PC-9 (cell line): ENCODE measurements at regions not wholly inside any gene's neighbourhood (a gene's known extent, or its start where the extent isn't known, plus 50 kb on each side); places are given as distances from the start of the nearest gene placed in this dataset.

ENCODE experiments used
- BruUV-seq: library from RNA; stranded (reverse); fragments of 400-500 nt; replicated peaks from 2 replicates; lab custom pipeline; 2021; lab: Mats Ljungman, UMichigan
- CTCF ChIA-PET: fragments of 300-600 bp; sonication (Branson Sonifier 250); formaldehyde crosslinking; loops from one replicate; lab custom pipeline; 2022; ENCODE audit warnings: antibody characterized with exemption; lab: Charles Lee
- POLR2A ChIA-PET: fragments of 300-600 bp; sonication (Branson Sonifier 250); formaldehyde crosslinking; loops from one replicate; lab custom pipeline; 2022; ENCODE audit warnings: antibody characterized with exemption; ENCODE audit not compliant: unreplicated experiment; lab: Charles Lee
- DNase-seq, 2 experiments: peaks; one replicate each; pipeline versions ENCODE4 v3.0.0 to v3.0.0-alpha.2; 2015 to 2022; ENCODE audit warnings: mixed read lengths in 1 of 2
- H2AFZ ChIP-seq: fragments of 200-600 bp; sonication (generic); 2 replicates; pipeline ENCODE4 v1.8.1; 2017; ENCODE audit warnings: antibody characterized with exemption
- H3F3A ChIP-seq: fragments of 200-600 bp; sonication (generic); 2 replicates; pipeline ENCODE4 v1.8.1; 2017; ENCODE audit warnings: antibody characterized with exemption, mild to moderate bottlenecking, low read depth; ENCODE audit not compliant: insufficient read depth
- H3K27ac ChIP-seq: fragments of 200-600 bp; sonication (generic); 2 replicates; pipeline ENCODE4 v1.6.1; 2016; ENCODE audit warnings: mixed run types
- H3K27me3 ChIP-seq: fragments of 200-600 bp; sonication (generic); 2 replicates; pipeline ENCODE4 v1.6.1; 2016; ENCODE audit warnings: low read depth, mixed run types; ENCODE audit not compliant: insufficient read depth
- H3K36me3 ChIP-seq: fragments of 200-600 bp; sonication (generic); 2 replicates; pipeline ENCODE4 v1.6.1; 2016; ENCODE audit warnings: low read depth, mixed run types
- H3K4me1 ChIP-seq: fragments of 200-600 bp; sonication (generic); replicated peaks from 2 replicates; pipeline ENCODE4 v1.6.1; 2016; ENCODE audit warnings: mixed run types; ENCODE audit not compliant: insufficient read depth
- H3K4me2 ChIP-seq: fragments of 200-600 bp; sonication (generic); 2 replicates; pipeline ENCODE4 v1.6.1; 2017; ENCODE audit warnings: mixed run types
- H3K4me3 ChIP-seq: fragments of 200-600 bp; sonication (generic); 2 replicates; pipeline ENCODE4 v1.6.1; 2016; ENCODE audit warnings: mixed run types
- H3K79me2 ChIP-seq: fragments of 200-600 bp; sonication (generic); 2 replicates; pipeline ENCODE4 v1.6.1; 2017; ENCODE audit warnings: low read depth, mixed run types
- H3K9me2 ChIP-seq: fragments of 200-600 bp; sonication (generic); 2 replicates; pipeline ENCODE4 v1.8.1; 2017; ENCODE audit warnings: mild to moderate bottlenecking; ENCODE audit not compliant: insufficient read depth
- H3K9me3 ChIP-seq: fragments of 200-600 bp; sonication (generic); 2 replicates; pipeline ENCODE4 v1.8.1; 2016; ENCODE audit warnings: low read depth; ENCODE audit not compliant: insufficient read depth
- H4K20me1 ChIP-seq: fragments of 200-600 bp; sonication (generic); 2 replicates; pipeline ENCODE4 v1.8.1; 2017; ENCODE audit not compliant: insufficient read depth
- CTCF ChIP-seq: fragments of 200-600 bp; sonication (generic); conservative IDR thresholded peaks from 2 replicates; pipeline ENCODE4 v1.6.1; 2017; ENCODE audit warnings: mixed run types, antibody characterized with exemption, mild to moderate bottlenecking, moderate library complexity
- EZH2 ChIP-seq: fragments of 200-600 bp; sonication (generic); IDR thresholded peaks from 2 replicates; pipeline ENCODE4 v1.8.0; 2017; ENCODE audit warnings: antibody characterized with exemption, low read depth
- intact Hi-C: fragments of 100-400 bp; cut with micrococcal nuclease; formaldehyde crosslinking; loops from one replicate; pipeline ENCODE4 v1.10.0; 2022; ENCODE audit not compliant: unreplicated experiment

GRCh38 chr4:174154215-174154854 lies 129.1 kb downstream of the FBXO8 start:
- BruUV-seq: no TSS peak
- POLR2A ChIA-PET: no interaction called here
- H3K4me1 ChIP-seq: no peaks in the 10 kb centered on the region
- H3F3A ChIP-seq: no peaks in the 10 kb centered on the region
- intact Hi-C loops: loop anchor here (10.0 kb wide), 2 partner anchors 650 to 730 kb away; no protein-coding TSS in a partner anchor
- H3K27me3 ChIP-seq: no peaks in the 10 kb centered on the region
- no peak overlapping the region for H3K27ac ChIP-seq
- TF ChIP-seq CTCF: no peak
- H3K4me3 ChIP-seq: peak overlapping the region; percentile 21; the same call in 1 of the 2 replicates
- no peak overlapping the region; the same call in 1 of the 2 replicates for H2AFZ ChIP-seq
- H3K9me2 ChIP-seq: no peaks in the 10 kb centered on the region
- H3K4me2 ChIP-seq: peak overlapping the region; percentile 54
- H3K79me2 ChIP-seq: no peaks in the 10 kb centered on the region
- no peaks in the 10 kb centered on the region for H4K20me1 ChIP-seq
- no peak for DNase-seq
- H3K36me3 ChIP-seq: no peaks in the 10 kb centered on the region
- CTCF ChIA-PET: no interaction called here
- no peaks in the 10 kb centered on the region; the same call in 1 of the 2 replicates for H3K9me3 ChIP-seq

GRCh38 chr4:174152717-174153466 lies 130.6 kb downstream of the FBXO8 start:
- no peaks in the 10 kb centered on the region for H3K36me3 ChIP-seq
- H3K9me2 ChIP-seq: no peaks in the 10 kb centered on the region
- no peak for TF ChIP-seq EZH2
- no peaks in the 10 kb centered on the region; the same call in 1 of the 2 replicates for H3K9me3 ChIP-seq
- no TSS peak for BruUV-seq
- no peaks in the 10 kb centered on the region for H3K79me2 ChIP-seq
- POLR2A ChIA-PET: no interaction called here
- H4K20me1 ChIP-seq: no peaks in the 10 kb centered on the region
- no peak overlapping the region for H3K4me3 ChIP-seq
- intact Hi-C loops: loop anchor here (10.0 kb wide), 2 partner anchors 648 to 728 kb away; no protein-coding TSS in a partner anchor
- CTCF ChIA-PET: interaction anchor here (0.7 kb wide), 1 partner anchor 256 kb away, joined by 3 read pairs; no protein-coding TSS in a partner anchor
- no peak overlapping the region for H3K27ac ChIP-seq
- no peaks in the 10 kb centered on the region for H3K27me3 ChIP-seq
- H2AFZ ChIP-seq: no peak overlapping the region
- H3F3A ChIP-seq: no peaks in the 10 kb centered on the region
- no peak for DNase-seq
- no peaks in the 10 kb centered on the region for H3K4me1 ChIP-seq
- H3K4me2 ChIP-seq: no peak overlapping the region

- BruUV-seq: no TSS peak
- Histone ChIP-seq H2AFZ (no peak overlapping the region), H3K36me3 (no peaks in the 10 kb centered on the region), H3K4me2 (no peak overlapping the region), H3K4me3 (no peak overlapping the region), H4K20me1 (no peaks in the 10 kb centered on the region), H3K27me3 (no peaks in the 10 kb centered on the region), H3K4me1 (no peaks in the 10 kb centered on the region), H3K27ac (no peak overlapping the region), H3K79me2 (no peaks in the 10 kb centered on the region), H3F3A (no peaks in the 10 kb centered on the region), H3K9me3 (no peaks in the 10 kb centered on the region), H3K9me2 (no peaks in the 10 kb centered on the region)
- no peak for DNase-seq
- intact Hi-C loops: no loop called here
- ChIA-PET CTCF (no interaction called here), POLR2A (no interaction called here)
- TF ChIP-seq CTCF: no peak
Observed at GRCh38 chr4:174147863-174148262, 135.6 kb downstream of the FBXO8 start.
